ENCODE measurements at regions not wholly inside any gene's neighbourhood (a gene's known extent, or its start where the extent isn't known, plus 50 kb on each side); places are given as distances from the start of the nearest gene placed in this dataset.

DNA sequence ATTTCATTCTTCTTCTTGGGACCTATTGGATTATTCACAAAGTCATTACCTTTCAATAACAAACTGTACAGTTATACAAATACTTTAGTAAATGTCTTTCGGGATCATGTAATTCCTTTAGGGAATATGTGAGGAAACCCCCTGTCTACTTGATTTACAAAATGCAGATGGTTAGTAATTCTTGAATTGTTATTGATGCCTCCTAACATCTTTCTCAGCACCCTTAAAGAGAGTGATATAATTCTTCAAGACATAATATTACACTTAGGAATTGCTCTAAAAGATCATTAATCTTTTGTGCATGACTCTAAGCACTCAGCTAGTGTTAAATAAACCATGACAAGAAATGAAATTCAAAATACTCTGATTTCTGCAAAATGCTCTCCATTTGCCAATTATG lies 988.1 kb upstream of the HS3ST1 start:
- TF ChIP-seq MYC (IDR thresholded peaks at IDR 0.05; ENCODE audit: borderline replicate concordance, low read length) (no peak), SMC3 (IDR thresholded peaks at IDR 0.05) (no peak), CTCF (IDR thresholded peaks at IDR 0.05) (no peak), MAX (IDR thresholded peaks at IDR 0.05) (no peak), RARB (CRISPR knock-in tag; IDR thresholded peaks at IDR 0.05) (no peak), REST (IDR thresholded peaks at IDR 0.05) (no peak), RAD21 (conservative IDR thresholded peaks at IDR 0.05 in 1 of 2, IDR thresholded peaks at IDR 0.05 in 1 of 2) (no peak), EHF (CRISPR knock-in tag; IDR thresholded peaks at IDR 0.05) (no peak), POLR2A (IDR thresholded peaks at IDR 0.05; ENCODE audit: low read length) (no peak), ZSCAN20 (CRISPR knock-in tag; IDR thresholded peaks at IDR 0.05) (no peak), ZFP36 (IDR thresholded peaks at IDR 0.05; ENCODE audit: borderline replicate concordance, partially characterized antibody) (no peak), CBX2 (IDR thresholded peaks at IDR 0.05; ENCODE audit: borderline replicate concordance, low read depth) (no peak), E2F6 (IDR thresholded peaks at IDR 0.05; ENCODE audit: borderline replicate concordance, low read depth) (no peak)
- TF ChIP-seq, protein P1, sequence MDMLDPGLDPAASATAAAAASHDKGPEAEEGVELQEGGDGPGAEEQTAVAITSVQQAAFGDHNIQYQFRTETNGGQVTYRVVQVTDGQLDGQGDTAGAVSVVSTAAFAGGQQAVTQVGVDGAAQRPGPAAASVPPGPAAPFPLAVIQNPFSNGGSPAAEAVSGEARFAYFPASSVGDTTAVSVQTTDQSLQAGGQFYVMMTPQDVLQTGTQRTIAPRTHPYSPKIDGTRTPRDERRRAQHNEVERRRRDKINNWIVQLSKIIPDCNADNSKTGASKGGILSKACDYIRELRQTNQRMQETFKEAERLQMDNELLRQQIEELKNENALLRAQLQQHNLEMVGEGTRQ (IDR thresholded peaks at IDR 0.05) = no peak
